ENCODE measurements at regions not wholly inside any gene's neighbourhood (a gene's known extent, or its start where the extent isn't known, plus 50 kb on each side); places are given as distances from the start of the nearest gene placed in this dataset.

DNA sequence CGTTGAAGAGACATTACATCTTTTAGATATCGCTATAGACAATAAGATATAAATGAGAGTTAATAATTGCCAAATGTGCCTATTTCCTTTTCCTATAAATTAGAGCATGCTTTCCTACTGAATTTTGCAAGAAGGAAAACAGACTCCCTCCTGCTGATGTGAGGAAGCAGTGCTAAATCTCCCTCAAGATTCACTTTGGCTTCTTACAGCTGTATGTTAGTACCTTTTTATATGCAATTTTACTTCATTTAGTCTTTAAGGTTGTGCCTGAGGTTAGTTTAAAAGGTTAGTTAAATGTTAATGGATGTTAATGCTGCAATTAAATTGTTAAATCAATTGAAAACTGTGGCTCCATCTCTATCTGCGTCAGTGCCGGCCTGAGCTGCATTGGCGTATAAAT lies 728.8 kb downstream of the NR2F2 start:
- ATAC-seq (no peak), DNase-seq (no peak)
- Histone ChIP-seq H3K27ac (no peak overlapping the region), H3K9me3 (no peaks in the 10 kb centered on the region), H3K27me3 (no peaks in the 10 kb centered on the region), H3K36me3 (no peaks in the 10 kb centered on the region), H3K4me1 (no peaks in the 10 kb centered on the region), H3K4me3 (no peak overlapping the region)
- intact Hi-C loops (cut with DNase I; ENCODE audit: low total_unique reads), result no loop called here
- in situ Hi-C loops (cut with MboI; ENCODE audit: low sequenced_read_pairs in 4 of 4), result no loop called here
- no peak for TF ChIP-seq POLR2A (IDR thresholded peaks at IDR 0.05)
- TF ChIP-seq, protein P1, sequence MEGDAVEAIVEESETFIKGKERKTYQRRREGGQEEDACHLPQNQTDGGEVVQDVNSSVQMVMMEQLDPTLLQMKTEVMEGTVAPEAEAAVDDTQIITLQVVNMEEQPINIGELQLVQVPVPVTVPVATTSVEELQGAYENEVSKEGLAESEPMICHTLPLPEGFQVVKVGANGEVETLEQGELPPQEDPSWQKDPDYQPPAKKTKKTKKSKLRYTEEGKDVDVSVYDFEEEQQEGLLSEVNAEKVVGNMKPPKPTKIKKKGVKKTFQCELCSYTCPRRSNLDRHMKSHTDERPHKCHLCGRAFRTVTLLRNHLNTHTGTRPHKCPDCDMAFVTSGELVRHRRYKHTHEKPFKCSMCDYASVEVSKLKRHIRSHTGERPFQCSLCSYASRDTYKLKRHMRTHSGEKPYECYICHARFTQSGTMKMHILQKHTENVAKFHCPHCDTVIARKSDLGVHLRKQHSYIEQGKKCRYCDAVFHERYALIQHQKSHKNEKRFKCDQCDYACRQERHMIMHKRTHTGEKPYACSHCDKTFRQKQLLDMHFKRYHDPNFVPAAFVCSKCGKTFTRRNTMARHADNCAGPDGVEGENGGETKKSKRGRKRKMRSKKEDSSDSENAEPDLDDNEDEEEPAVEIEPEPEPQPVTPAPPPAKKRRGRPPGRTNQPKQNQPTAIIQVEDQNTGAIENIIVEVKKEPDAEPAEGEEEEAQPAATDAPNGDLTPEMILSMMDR (IDR thresholded peaks at IDR 0.05 in 4 of 5, conservative IDR thresholded peaks at IDR 0.05 in 1 of 5), result no peak

DNA sequence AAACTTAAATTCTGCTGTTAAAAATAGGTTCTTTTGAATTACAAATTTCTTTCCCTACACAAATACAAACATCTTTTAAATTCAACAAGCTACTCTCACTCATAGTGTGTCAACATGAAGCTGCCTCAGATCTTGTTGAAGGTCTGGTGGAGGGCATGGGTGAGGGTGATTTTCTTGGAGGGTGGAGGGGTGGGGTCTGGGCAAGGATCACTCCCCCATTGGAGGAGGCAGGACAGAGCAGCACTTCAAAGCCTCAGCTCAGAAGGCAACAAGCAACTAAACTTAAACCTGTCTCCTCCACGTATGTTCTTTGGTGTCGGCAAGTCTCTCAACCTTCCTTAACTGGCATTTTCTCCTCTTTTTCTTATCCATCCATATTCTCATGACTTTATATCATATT lies 730.9 kb downstream of the NR2F2 start:
- intact Hi-C loops (cut with DNase I; ENCODE audit: low total_unique reads) (no loop called here), in situ Hi-C loops (cut with MboI; ENCODE audit: low sequenced_read_pairs in 4 of 4) (no loop called here)
- DNase-seq, result no peak
- Histone ChIP-seq H3K4me3 (no peak overlapping the region), H3K36me3 (no peaks in the 10 kb centered on the region), H3K9me3 (no peaks in the 10 kb centered on the region), H3K4me1 (no peaks in the 10 kb centered on the region), H3K27ac (no peak overlapping the region), H3K27me3 (no peaks in the 10 kb centered on the region)
- ATAC-seq, result no peak
- TF ChIP-seq, protein P1 (IDR thresholded peaks at IDR 0.05 in 4 of 5, conservative IDR thresholded peaks at IDR 0.05 in 1 of 5), result no peak
- TF ChIP-seq POLR2A (IDR thresholded peaks at IDR 0.05), result no peak

DNA sequence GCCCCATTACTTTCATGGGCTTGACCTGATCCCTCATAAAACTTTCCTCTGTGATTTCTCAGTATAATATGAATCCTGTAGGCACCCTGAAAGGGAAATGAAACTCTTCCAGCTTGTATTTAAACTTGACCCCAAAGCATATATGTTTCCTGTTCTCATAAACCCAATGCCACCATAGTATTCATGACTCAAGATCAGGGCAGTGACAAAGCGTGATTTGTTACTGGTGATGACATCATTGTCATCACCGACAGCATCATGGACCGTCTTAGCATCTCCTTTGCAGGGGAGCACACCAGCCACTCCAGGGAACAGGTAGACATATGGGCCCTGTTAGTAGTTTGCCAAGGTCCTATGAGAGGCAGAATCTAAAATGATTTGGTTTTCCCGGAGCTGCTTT lies 741.2 kb downstream of the NR2F2 start:
- H3K27me3 ChIP-seq, result no peaks in the 10 kb centered on the region
- no peaks in the 10 kb centered on the region for H3K36me3 ChIP-seq
- DNase-seq, result no peak
- ATAC-seq, result no peak
- no peak overlapping the region for H3K27ac ChIP-seq
- no peak overlapping the region for H3K4me3 ChIP-seq
- in situ Hi-C loops (cut with MboI; ENCODE audit: low sequenced_read_pairs in 4 of 4), result no loop called here
- no peaks in the 10 kb centered on the region for H3K9me3 ChIP-seq
- intact Hi-C loops (cut with DNase I; ENCODE audit: low total_unique reads), result no loop called here
- H3K4me1 ChIP-seq, result no peaks in the 10 kb centered on the region
- TF ChIP-seq POLR2A (IDR thresholded peaks at IDR 0.05), result no peak
- TF ChIP-seq, protein P1 (IDR thresholded peaks at IDR 0.05 in 4 of 5, conservative IDR thresholded peaks at IDR 0.05 in 1 of 5), result no peak

DNA sequence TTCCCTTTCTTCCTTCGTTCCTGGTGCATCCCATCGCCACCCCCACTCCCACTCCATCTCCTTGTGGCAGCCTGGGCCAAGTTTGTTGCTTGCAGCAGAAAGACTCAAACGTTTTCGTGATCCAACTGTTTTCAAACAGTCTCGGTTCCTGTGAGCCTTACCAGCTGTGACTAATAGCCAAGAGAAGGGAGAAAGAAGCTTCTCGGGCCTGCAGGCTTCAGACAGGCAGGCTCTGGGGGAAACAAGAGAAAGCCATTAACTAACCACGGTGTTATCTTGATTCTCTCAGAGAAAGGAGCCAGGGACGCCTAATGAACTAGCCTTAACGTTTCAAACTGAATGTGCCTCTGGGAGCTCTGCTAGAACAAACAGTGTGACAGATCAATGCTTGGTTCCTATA lies 742.0 kb downstream of the NR2F2 start:
- DNase-seq, result no peak
- intact Hi-C loops (cut with DNase I; ENCODE audit: low total_unique reads), result no loop called here
- TF ChIP-seq, protein P1 (IDR thresholded peaks at IDR 0.05 in 4 of 5, conservative IDR thresholded peaks at IDR 0.05 in 1 of 5), result no peak
- no peak for TF ChIP-seq POLR2A (IDR thresholded peaks at IDR 0.05)

DNA sequence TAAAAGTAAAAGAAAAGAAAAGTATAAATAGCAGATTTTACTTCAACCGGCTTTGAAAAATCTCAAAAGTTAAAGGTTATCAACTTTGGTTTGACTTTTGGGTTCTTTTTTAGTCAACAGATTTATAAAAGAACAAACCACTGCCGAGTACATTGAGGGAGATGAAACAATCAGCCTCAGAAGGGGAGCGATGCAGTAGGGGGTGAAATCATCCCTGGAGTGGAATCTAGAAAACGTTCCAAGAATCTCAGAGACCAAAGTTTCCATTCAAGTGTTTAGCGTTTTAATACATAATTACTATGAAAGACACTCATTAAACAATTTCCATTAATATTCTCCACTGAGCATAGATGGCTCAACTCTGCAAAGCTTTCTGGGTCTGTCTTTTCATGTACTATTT lies 745.5 kb downstream of the NR2F2 start:
- ATAC-seq (no peak), DNase-seq (no peak)
- no peak for TF ChIP-seq POLR2A (IDR thresholded peaks at IDR 0.05)
- TF ChIP-seq, protein P1 (IDR thresholded peaks at IDR 0.05 in 4 of 5, conservative IDR thresholded peaks at IDR 0.05 in 1 of 5), result no peak
- in situ Hi-C loops (cut with MboI; ENCODE audit: low sequenced_read_pairs in 4 of 4), result no loop called here
- Histone ChIP-seq H3K9me3 (no peaks in the 10 kb centered on the region), H3K27me3 (no peaks in the 10 kb centered on the region), H3K36me3 (no peaks in the 10 kb centered on the region), H3K4me1 (no peaks in the 10 kb centered on the region), H3K27ac (no peak overlapping the region), H3K4me3 (no peak overlapping the region)
- intact Hi-C loops (cut with DNase I; ENCODE audit: low total_unique reads), result no loop called here

More for the DNA sequence above, 742.0 kb downstream of the NR2F2 start:
- in situ Hi-C loops (cut with MboI; ENCODE audit: low sequenced_read_pairs in 4 of 4), result no loop called here
- Histone ChIP-seq H3K27ac (no peak overlapping the region), H3K36me3 (no peaks in the 10 kb centered on the region), H3K4me3 (no peak overlapping the region), H3K4me1 (no peaks in the 10 kb centered on the region), H3K27me3 (no peaks in the 10 kb centered on the region), H3K9me3 (no peaks in the 10 kb centered on the region)
- no peak for ATAC-seq

Measured in gastrocnemius medialis (tissue), 4 donors.